Spinal cord (tissue), 9 donors: ENCODE measurements at regions not wholly inside any gene's neighbourhood (a gene's known extent, or its start where the extent isn't known, plus 50 kb on each side); places are given as distances from the start of the nearest gene placed in this dataset.

ENCODE experiments used
- DNase-seq, 6 donors: peaks; one replicate each; pipeline versions ENCODE4 v3.0.0 to v3.0.0-alpha.2; 2013 to 2015; ENCODE audit warnings: low spot score in 6 of 6, low read depth in 4 of 6
- H3K27ac ChIP-seq: one replicate; pipeline ENCODE4 v1.5.1; 2013; ENCODE audit warnings: low read depth, low read length, control low read depth
- H3K27me3 ChIP-seq: one replicate; pipeline ENCODE4 v1.6.1; 2013; ENCODE audit warnings: low read length; ENCODE audit not compliant: control insufficient read depth, insufficient read depth
- H3K36me3 ChIP-seq: one replicate; pipeline ENCODE4 v1.6.1; 2013; ENCODE audit warnings: low read length; ENCODE audit not compliant: control insufficient read depth, insufficient read depth
- H3K4me1 ChIP-seq: one replicate; pipeline ENCODE4 v1.6.1; 2013; ENCODE audit warnings: low read length; ENCODE audit not compliant: control insufficient read depth, insufficient read depth
- H3K4me3 ChIP-seq: one replicate; pipeline ENCODE4 v1.5.1; 2013; ENCODE audit warnings: low read depth, low read length, control low read depth
- H3K9me3 ChIP-seq: one replicate; pipeline ENCODE4 v1.6.1; 2013; ENCODE audit warnings: low read length; ENCODE audit not compliant: control insufficient read depth, insufficient read depth
- WGBS: methylation state at CpG from one replicate; pipeline ENCODE4 v1.1.5; 2013; ENCODE audit warnings: missing lambda C conversion rate; ENCODE audit not compliant: insufficient coverage; 5-methylcytosine and 5-hydroxymethylcytosine counted together
- donor health status: healthy.

DNA sequence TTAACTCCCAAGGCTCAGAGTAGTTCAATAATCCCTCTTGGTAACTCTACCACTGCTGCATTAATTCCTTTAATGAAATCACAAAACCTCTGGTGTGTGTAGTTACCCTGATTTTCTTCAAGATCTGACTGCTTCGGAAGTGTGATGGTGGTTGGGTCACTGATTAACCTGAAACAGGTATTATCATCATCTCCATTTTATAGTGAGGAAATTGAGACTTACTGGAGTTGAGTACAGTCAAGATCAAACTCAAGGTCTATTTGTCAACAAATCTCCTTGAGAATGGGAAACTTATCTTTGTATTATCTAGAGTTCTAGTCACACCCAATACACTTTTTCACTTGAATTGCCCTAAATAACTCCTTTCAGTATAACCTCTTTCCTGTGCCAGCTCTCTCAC lies 233.5 kb downstream of the BTG1 start:
- H3K9me3 ChIP-seq: no peaks in the 10 kb centered on the region
- H3K4me3 ChIP-seq: no peak overlapping the region
- WGBS: no CpG with 5 or more reads among the region's 1 CpG
- DNase-seq: no peak
- H3K27me3 ChIP-seq: no peaks in the 10 kb centered on the region
- H3K27ac ChIP-seq: no peak overlapping the region
- H3K4me1 ChIP-seq: no peaks in the 10 kb centered on the region
- no peaks in the 10 kb centered on the region for H3K36me3 ChIP-seq

DNA sequence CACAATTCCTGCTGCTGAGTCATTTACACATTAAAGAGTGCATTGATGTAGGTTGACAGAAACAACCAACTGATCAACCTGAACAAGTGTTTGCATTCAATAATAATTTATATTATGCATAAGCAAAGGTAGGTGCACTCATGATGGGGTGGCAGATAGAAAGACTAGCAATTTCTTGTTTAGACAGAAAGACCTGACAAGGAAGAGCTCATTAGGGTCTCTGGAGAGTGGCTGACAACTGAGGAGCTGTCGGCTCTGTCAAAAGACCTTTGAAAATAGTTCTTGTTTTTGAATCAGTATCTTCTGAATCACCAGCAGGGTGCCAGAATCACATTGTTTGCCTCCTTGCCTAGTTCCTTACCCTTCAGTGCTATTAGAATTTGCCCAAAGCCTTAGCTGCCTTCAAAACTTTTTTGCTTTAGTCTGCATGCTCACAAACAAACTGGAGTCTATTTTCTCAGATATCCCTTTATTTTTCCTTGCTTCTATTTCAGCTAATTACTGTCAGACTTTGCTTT lies 234.7 kb downstream of the BTG1 start:
- no peak overlapping the region for H3K4me3 ChIP-seq
- no peak overlapping the region for H3K27ac ChIP-seq
- H3K27me3 ChIP-seq: no peaks in the 10 kb centered on the region
- WGBS: 0% methylated on average over 1 of the region's 1 CpG
- no peak for DNase-seq
- no peaks in the 10 kb centered on the region for H3K36me3 ChIP-seq
- no peaks in the 10 kb centered on the region for H3K4me1 ChIP-seq
- H3K9me3 ChIP-seq: no peaks in the 10 kb centered on the region

DNA sequence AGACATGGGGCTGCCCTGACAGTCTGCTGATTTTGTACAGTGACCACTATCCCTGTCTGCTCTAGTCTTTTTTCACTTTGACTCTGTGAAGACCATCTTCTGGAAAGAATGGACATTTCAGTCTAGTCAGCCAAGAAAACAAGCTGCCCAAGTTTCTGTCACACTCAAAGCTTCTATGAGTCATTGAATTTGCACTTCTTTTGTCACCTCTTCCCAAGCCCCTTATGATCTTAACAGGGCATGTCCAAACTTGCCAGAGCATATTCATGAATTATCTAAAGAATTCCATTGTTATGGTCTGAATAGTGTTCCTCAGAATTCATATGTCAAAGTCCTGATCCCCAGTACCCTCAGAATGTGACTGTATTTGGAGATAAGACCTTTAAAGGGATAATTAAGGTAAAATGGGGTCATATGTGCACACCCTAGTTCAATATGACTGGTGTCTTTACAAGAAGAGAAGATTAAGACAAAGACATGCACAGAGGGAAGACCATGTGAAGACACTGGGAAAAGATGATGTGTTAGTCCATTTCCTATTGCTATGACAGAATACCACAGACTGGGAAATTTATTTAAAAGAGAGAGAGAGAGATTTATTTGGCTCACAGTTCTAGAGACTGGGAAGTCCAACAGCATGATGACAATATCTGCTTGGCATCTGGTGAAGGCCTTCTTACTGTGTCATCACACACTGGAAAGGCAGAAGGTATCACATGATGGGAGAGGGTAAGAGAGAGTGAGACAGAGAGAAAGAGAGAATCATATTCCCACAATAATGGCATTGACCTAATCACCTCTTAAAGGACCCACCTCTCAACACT lies 242.6 kb downstream of the BTG1 start:
- H3K27me3 ChIP-seq: no peaks in the 10 kb centered on the region
- no peaks in the 10 kb centered on the region for H3K4me1 ChIP-seq
- no peak overlapping the region for H3K4me3 ChIP-seq
- no peak overlapping the region for H3K27ac ChIP-seq
- no peaks in the 10 kb centered on the region for H3K9me3 ChIP-seq
- no peaks in the 10 kb centered on the region for H3K36me3 ChIP-seq
- no peak for DNase-seq

DNA sequence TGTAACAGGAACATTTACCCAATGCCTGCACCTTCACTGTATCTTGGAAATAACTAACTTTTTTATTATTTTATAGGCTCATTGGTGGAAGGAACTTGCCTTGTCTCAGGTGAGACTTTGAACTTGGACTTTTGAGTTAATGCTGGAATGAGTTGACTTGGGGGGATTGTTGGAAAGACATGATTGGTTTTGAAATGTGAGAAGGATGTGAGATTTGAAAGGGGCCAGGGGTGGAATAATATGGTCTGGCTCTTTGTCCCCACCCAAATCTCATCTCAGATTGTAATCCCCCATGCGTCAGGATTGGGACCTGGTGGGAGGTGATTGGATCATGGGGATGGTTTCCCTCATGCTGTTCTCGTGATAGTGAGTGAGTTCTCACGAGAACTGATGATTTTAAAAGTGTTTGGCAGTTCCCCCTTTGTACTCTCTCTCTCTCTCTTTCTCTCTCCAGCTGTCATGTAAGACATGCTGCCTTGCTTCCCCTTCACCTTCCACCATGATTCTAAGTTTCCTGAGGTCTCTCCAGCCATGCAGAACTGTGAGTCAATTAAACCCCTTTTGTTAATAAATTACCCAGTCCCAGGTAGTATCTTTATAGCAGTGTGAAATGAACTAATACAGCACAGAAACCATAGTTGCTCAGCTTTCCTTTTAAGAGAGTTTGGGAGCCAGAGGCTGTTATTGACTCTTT lies 244.1 kb downstream of the BTG1 start:
- Histone ChIP-seq H3K27ac (no peak overlapping the region), H3K4me3 (no peak overlapping the region), H3K4me1 (no peaks in the 10 kb centered on the region), H3K36me3 (no peaks in the 10 kb centered on the region), H3K27me3 (no peaks in the 10 kb centered on the region), H3K9me3 (no peaks in the 10 kb centered on the region)
- no peak for DNase-seq
- no CpG with 5 or more reads among the region's 3 CpGs for WGBS

DNA sequence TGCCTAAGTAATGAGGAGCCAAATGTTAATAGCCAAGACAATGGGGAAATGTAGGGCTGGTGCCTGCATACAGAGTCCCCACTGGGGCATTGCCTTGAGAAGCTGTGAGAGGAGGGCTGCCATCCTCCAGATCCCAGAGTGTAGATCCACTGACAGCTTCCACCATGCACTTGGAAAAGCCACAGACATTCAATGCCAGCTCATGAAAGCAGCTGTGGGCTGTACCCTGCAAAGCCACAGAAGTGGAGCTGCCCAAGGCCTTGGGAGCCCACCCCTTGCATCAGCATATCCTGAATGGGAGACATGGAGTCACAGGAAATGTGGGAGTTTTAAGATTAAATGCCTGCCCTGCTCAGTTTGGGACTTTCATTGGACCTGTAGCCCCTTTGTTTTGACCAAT lies 244.7 kb downstream of the BTG1 start:
- H3K4me3 ChIP-seq: no peak overlapping the region
- no peaks in the 10 kb centered on the region for H3K27me3 ChIP-seq
- H3K4me1 ChIP-seq: no peaks in the 10 kb centered on the region
- H3K9me3 ChIP-seq: no peaks in the 10 kb centered on the region
- DNase-seq: no peak
- H3K27ac ChIP-seq: no peak overlapping the region
- H3K36me3 ChIP-seq: no peaks in the 10 kb centered on the region

- no CpG with 5 or more reads among the region's 1 CpG for WGBS
- no peak for DNase-seq
- Histone ChIP-seq H3K27me3 (no peaks in the 10 kb centered on the region), H3K4me1 (no peaks in the 10 kb centered on the region), H3K27ac (no peak overlapping the region), H3K9me3 (no peaks in the 10 kb centered on the region), H3K36me3 (no peaks in the 10 kb centered on the region), H3K4me3 (no peak overlapping the region)
Observed at GRCh38 chr12:91899056-91899455, 246.6 kb downstream of the BTG1 start.

- no peaks in the 10 kb centered on the region for H3K4me1 ChIP-seq
- H3K27ac ChIP-seq: no peak overlapping the region
- H3K9me3 ChIP-seq: no peaks in the 10 kb centered on the region
- H3K27me3 ChIP-seq: no peaks in the 10 kb centered on the region
- no peak overlapping the region for H3K4me3 ChIP-seq
- H3K36me3 ChIP-seq: no peaks in the 10 kb centered on the region
- DNase-seq: no peak
- WGBS: 88% methylated on average over 5 of the region's 5 CpGs
Observed at GRCh38 chr12:91897025-91897515, 248.6 kb downstream of the BTG1 start.

DNA sequence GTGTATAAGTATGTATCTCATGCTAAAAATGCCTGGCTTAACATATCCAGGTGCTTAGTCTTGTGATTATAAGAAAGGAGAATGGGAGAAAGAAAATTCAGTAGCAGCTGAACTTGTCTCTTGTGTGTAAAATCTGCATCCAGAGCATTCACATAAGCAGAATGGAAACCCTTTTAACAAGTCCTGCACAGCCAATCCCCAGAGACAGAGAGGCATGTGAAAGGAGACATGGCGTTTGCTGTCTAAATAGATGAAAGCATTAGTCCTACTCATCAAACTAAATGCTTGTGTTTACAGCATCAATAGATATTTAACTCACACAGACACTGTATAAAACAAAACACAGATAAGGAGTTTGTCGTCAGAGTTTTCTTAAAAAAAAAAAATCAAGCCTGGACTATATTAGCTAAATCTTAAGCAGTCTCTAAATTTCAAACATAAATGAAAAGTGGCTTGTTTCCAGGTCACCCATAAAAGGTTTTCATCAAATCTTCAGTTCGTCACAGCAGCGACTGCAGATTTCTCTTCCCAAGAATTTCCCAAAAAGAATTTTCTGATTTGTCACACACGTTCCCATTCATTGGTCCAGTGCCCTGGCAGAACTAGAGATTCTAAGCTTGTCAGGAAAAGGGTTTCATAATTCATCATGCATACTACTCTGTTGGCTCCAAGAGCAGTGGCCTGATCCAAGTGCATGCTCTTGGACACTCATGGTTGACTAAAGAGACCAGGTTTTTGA lies 249.2 kb downstream of the BTG1 start:
- Histone ChIP-seq H3K27me3 (no peaks in the 10 kb centered on the region), H3K36me3 (no peaks in the 10 kb centered on the region), H3K27ac (no peak overlapping the region), H3K9me3 (no peaks in the 10 kb centered on the region), H3K4me3 (no peak overlapping the region), H3K4me1 (no peaks in the 10 kb centered on the region)
- DNase-seq: peak in 1 of 6 donors; percentile 29
- WGBS: 68% methylated on average over 4 of the region's 5 CpGs

DNA sequence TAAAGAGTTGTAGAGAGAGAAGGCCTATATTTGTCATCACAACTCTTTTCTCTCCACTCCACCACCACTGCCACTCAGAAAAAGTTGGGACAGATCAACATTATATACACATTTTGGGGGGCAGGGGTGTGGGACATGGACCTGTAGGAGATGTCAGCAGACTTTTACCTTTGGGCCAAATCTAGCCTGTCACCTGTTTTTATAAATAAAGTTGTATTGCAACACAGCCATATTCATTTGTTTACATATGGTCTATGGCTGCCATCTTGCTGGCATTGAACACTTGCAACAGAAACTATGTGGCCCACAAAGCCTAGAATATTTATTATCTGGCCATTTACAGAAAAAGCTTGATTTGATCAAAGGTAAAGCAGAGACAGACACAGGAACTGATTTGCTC lies 250.7 kb downstream of the BTG1 start:
- no peak overlapping the region for H3K4me3 ChIP-seq
- H3K9me3 ChIP-seq: no peaks in the 10 kb centered on the region
- no peak for DNase-seq
- no peaks in the 10 kb centered on the region for H3K36me3 ChIP-seq
- no peaks in the 10 kb centered on the region for H3K27me3 ChIP-seq
- no peak overlapping the region for H3K27ac ChIP-seq
- no peaks in the 10 kb centered on the region for H3K4me1 ChIP-seq
